Dedifferentiated amniotic fluid mesenchymal stem cell (primary cell): ENCODE measurements at regions not wholly inside any gene's neighbourhood (a gene's known extent, or its start where the extent isn't known, plus 50 kb on each side); places are given as distances from the start of the nearest gene placed in this dataset.
"Not testable (repeated sequence)": the region's sequence is repeated elsewhere in the genome, so short reads cannot be mapped to it uniquely, and the experiment has no call there.

Experiments used
- DNase-seq: peaks from one replicate; pipeline ENCODE4 v3.0.0-alpha.2; 2016; ENCODE audit errors: extremely low spot score

- DNase-seq, result no peak
These were observed 81.7 kb upstream of the SEC11C start for GRCh38 chr18:59057969-59058368.

- DNase-seq, result no peak
These were observed 80.5 kb upstream of the SEC11C start for GRCh38 chr18:59059140-59059539.

- no peak for DNase-seq
These were observed 79.1 kb upstream of the SEC11C start for GRCh38 chr18:59060551-59060950.

- no peak for DNase-seq
These were observed 77.6 kb upstream of the SEC11C start for GRCh38 chr18:59061914-59062642.

GRCh38 chr18:59062643-59063006, 77.1 kb upstream of the SEC11C start:
- DNase-seq, result no peak

- DNase-seq, result no peak
These were observed 76.3 kb upstream of the SEC11C start for GRCh38 chr18:59063300-59063906.

GRCh38 chr18:59063912-59064311, 75.8 kb upstream of the SEC11C start:
- no peak for DNase-seq

- DNase-seq, result no peak
These were observed 74.0 kb upstream of the SEC11C start for GRCh38 chr18:59065684-59066083.

- DNase-seq, result no peak
These were observed 71.8 kb upstream of the SEC11C start for GRCh38 chr18:59067873-59068272.

GRCh38 chr18:59068276-59069071, 71.2 kb upstream of the SEC11C start:
- no peak for DNase-seq

GRCh38 chr18:59070181-59070912, 69.3 kb upstream of the SEC11C start:
- DNase-seq, result peak; percentile 76

- DNase-seq, result no peak
These were observed 66.8 kb upstream of the SEC11C start for GRCh38 chr18:59072727-59073421.

GRCh38 chr18:59075923-59076322, 63.8 kb upstream of the SEC11C start:
- no peak for DNase-seq

- DNase-seq, result no peak
These were observed 60.4 kb upstream of the SEC11C start for GRCh38 chr18:59079264-59079663.

GRCh38 chr18:59079687-59080501, 59.8 kb upstream of the SEC11C start:
- DNase-seq, result not testable (repeated sequence)

GRCh38 chr18:59083136-59083818, 56.4 kb upstream of the SEC11C start:
- DNase-seq, result no peak

- DNase-seq, result no peak
These were observed 54.4 kb upstream of the SEC11C start for GRCh38 chr18:59085126-59085794.

GRCh38 chr18:59085797-59086196, 53.9 kb upstream of the SEC11C start:
- no peak for DNase-seq

- DNase-seq, result no peak
These were observed 53.2 kb upstream of the SEC11C start for GRCh38 chr18:59086522-59086921.

- DNase-seq, result no peak
These were observed 52.3 kb upstream of the SEC11C start for GRCh38 chr18:59087391-59087790.
